ENCODE measurements at regions not wholly inside any gene's neighbourhood (a gene's known extent, or its start where the extent isn't known, plus 50 kb on each side); places are given as distances from the start of the nearest gene placed in this dataset.
"Not testable (repeated sequence)": the region's sequence is repeated elsewhere in the genome, so short reads cannot be mapped to it uniquely, and the experiment has no call there.

DNA sequence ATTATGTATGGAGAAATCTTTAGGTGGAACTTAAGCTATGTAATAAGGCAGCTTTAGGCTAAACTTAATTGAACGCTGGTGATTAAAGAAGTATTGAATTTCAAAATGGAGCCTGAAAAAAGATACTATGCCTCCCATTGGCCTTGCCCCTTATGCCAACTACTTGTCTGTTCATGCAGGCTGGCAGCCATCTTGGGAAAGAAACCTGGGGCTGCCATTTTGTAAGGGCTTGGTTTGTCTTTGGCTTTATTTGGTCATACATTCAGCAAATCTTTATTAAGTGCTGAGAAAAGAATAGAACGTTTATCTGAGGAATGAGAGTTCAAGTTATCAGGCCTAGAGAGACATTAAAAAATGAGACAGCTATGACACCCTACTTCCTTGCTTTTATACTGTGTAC, 231.3 kb downstream of the KCNE4 start:
- POLR2A ChIA-PET (ENCODE audit: low non-redundant PET), result no interaction called here
- TF ChIP-seq, protein P1, sequence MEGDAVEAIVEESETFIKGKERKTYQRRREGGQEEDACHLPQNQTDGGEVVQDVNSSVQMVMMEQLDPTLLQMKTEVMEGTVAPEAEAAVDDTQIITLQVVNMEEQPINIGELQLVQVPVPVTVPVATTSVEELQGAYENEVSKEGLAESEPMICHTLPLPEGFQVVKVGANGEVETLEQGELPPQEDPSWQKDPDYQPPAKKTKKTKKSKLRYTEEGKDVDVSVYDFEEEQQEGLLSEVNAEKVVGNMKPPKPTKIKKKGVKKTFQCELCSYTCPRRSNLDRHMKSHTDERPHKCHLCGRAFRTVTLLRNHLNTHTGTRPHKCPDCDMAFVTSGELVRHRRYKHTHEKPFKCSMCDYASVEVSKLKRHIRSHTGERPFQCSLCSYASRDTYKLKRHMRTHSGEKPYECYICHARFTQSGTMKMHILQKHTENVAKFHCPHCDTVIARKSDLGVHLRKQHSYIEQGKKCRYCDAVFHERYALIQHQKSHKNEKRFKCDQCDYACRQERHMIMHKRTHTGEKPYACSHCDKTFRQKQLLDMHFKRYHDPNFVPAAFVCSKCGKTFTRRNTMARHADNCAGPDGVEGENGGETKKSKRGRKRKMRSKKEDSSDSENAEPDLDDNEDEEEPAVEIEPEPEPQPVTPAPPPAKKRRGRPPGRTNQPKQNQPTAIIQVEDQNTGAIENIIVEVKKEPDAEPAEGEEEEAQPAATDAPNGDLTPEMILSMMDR (conservative IDR thresholded peaks at IDR 0.05; ENCODE audit: low read depth), result no peak
- DNase-seq (ENCODE audit: low spot score), result no peak
- H3K27ac ChIP-seq, result no peak overlapping the region
- CTCF ChIA-PET, result no interaction called here

DNA sequence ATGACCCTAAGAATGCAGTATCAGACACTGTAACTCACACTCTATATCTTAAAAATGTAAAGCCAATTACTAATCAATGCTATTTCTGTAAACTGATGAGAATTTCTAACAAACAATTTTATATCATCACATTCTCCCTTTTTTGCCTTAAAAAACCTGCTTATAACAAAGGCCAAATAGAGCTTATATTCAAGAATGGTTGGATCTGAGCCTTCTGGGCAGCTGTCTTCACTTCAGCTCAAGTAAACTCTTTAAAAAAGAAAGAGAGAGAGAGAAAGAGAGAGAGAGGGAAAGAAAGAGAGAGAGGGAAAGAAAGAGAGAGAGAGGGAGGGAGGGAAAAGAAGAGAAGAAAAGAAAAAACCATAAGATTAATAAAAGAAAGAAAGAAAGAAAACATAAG, 231.8 kb downstream of the KCNE4 start:
- CTCF ChIA-PET, result no interaction called here
- no peak for DNase-seq (ENCODE audit: low spot score)
- POLR2A ChIA-PET (ENCODE audit: low non-redundant PET), result no interaction called here
- H3K27ac ChIP-seq, result no peak overlapping the region
- TF ChIP-seq, protein P1 (conservative IDR thresholded peaks at IDR 0.05; ENCODE audit: low read depth), result no peak

DNA sequence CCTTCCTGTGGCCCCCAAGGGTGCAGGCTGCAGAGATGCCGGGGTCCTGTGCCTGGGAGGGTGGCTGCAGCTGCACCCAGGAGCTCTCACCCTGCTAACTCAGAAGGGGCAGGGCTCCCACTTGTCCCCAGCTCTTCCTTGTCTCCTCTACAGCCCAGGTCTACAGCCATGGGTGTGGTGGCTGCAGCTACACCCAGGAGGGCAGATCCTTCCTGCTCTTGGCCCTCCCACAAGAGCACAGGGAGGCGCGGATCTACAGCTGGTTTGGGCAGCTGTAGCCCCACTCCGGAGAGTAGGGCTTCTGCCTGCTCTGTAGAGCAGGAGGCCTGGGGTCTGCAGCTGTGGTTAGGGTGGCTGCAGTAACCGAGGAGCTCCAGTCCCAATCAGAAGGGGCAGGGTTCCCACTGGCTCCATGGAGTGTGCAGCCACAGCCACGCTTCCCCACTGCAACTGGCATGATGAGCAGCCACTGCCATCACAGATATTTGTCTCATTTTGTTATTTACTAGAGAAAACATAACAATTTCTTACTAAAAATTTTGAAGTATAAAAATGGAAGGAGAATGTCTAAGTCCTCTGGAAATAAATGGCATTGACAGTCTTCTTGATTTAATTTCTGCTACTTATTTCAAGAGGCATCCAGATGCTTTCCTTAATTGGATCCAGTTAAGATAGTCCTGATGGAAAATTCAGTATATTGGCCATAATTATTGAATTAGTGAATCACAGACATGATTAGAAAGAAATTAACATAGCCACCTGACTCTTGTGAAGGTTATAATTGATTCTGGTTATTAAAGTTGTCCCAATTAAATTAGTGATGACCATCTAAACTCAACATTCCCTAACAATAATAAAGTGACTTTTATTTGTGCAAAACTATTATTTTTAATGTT, 233.6 kb downstream of the KCNE4 start:
- DNase-seq (ENCODE audit: low spot score), result no peak
- POLR2A ChIA-PET (ENCODE audit: low non-redundant PET), result no interaction called here
- CTCF ChIA-PET, result no interaction called here
- TF ChIP-seq, protein P1 (conservative IDR thresholded peaks at IDR 0.05; ENCODE audit: low read depth), result no peak
- no peak overlapping the region for H3K27ac ChIP-seq

DNA sequence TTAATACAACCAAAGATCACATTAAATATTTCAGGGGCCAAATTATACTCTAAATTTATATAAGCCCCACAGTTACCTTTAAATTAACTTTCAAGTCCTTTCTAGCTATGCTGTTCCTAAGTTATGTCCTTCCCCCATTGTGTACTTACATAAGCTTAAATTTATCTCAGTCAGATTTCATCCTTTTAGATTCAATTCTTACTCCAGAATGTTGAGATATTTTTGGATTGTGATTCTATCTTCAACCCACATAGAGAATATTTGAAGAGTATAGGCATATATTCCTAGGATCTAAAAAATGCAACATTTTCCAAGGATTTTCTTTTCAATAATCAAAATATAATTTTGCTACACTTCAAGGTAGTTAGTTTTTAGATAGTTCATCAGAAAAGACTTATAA, 242.8 kb downstream of the KCNE4 start:
- CTCF ChIA-PET, result no interaction called here
- POLR2A ChIA-PET (ENCODE audit: low non-redundant PET), result no interaction called here
- no peak for DNase-seq (ENCODE audit: low spot score)
- H3K27ac ChIP-seq, result no peak overlapping the region
- TF ChIP-seq, protein P1 (conservative IDR thresholded peaks at IDR 0.05; ENCODE audit: low read depth), result no peak

DNA sequence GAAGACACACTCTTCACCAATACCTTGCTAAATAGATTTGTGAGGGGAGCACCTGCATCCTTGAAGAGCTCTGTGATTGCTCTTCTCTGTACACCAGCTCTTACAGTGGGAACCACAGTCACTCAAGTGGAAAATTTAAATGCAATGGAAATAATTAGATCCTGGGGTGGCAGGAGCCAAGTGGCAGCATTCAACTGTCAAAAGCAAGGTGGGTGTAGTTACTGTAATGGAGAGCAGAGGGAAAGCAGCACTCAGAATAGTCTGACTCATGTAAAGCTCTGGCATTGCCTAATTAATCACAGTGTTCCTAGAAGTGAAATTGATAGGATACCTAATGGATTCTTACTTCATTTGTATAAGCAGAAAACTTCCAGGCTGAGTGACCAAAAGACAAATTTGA, 245.8 kb downstream of the KCNE4 start:
- H3K27ac ChIP-seq, result no peak overlapping the region
- ChIA-PET POLR2A (ENCODE audit: low non-redundant PET) (no interaction called here), CTCF (no interaction called here)
- TF ChIP-seq, protein P1 (conservative IDR thresholded peaks at IDR 0.05; ENCODE audit: low read depth), result no peak
- no peak for DNase-seq (ENCODE audit: low spot score)

DNA sequence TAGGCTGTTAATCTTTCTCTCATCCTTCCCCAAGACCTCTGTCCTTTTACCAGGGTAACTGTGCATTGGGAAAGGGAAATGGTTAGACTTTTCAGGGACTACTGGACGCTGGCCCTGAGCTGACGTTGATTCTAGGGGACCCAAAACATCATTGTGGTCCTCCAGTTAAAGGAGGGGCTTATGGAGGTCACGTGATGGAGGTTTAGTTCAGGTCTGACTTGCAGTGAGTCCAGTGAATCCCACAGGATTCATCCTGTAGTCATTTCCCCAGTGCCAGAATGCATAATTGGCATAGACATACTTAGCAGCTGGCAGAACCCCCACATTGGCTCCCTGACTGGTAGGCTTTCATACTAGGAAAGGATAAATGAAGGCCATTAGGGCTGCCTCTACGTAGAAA, 246.3 kb downstream of the KCNE4 start:
- CTCF ChIA-PET; H3K27ac ChIP-seq; POLR2A ChIA-PET (ENCODE audit: low non-redundant PET); DNase-seq (ENCODE audit: low spot score): not testable (repeated sequence)

DNA sequence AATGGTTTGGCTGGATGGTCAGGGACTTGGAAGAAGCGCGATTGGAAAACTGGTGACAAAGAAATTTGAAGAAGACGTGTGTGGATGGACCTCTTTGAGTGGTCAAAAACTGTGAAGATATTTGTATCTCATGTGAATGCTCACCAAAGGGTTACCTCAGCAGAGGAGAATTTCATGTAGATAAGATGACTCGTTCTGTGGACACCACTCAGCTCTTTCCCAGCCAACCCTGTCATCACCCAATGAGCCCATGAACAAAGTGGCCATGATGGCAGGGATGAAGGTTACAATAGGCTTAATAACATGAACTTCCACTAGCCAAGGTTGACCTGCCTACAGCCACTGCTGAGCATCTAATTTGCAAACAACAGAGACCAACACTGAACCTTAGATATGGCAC, 248.3 kb downstream of the KCNE4 start:
- no peak overlapping the region for H3K27ac ChIP-seq
- no peak for DNase-seq (ENCODE audit: low spot score)
- TF ChIP-seq, protein P1 (conservative IDR thresholded peaks at IDR 0.05; ENCODE audit: low read depth), result no peak
- ChIA-PET POLR2A (ENCODE audit: low non-redundant PET) (no interaction called here), CTCF (no interaction called here)

All from RWPE1 (cell line).